A673 (cell line): ENCODE measurements at regions not wholly inside any gene's neighbourhood (a gene's known extent, or its start where the extent isn't known, plus 50 kb on each side); places are given as distances from the start of the nearest gene placed in this dataset.

Experiments used
- BruUV-seq: library from RNA; stranded (reverse); fragments of 400-500 nt; replicated peaks from 2 replicates; lab custom pipeline; 2021; lab: Mats Ljungman, UMichigan
- CTCF ChIA-PET: fragments of 300-600 bp; sonication (Branson Sonifier 250); formaldehyde crosslinking; loops from one replicate; lab custom pipeline; 2022; ENCODE audit warnings: antibody characterized with exemption; lab: Charles Lee
- POLR2A ChIA-PET: fragments of 300-600 bp; sonication (Branson Sonifier 250); formaldehyde crosslinking; loops from one replicate; lab custom pipeline; 2022; ENCODE audit warnings: antibody characterized with exemption; ENCODE audit not compliant: low non-redundant PET; lab: Charles Lee
- DNase-seq: peaks from one replicate; pipeline ENCODE4 v3.0.0-alpha.2; 2015; ENCODE audit warnings: low spot score
- H3K27ac ChIP-seq: fragments of 200-600 bp; sonication (generic); 2 replicates; pipeline ENCODE4 v1.5.1; 2016; ENCODE audit warnings: mixed run types, low read depth, mild to moderate bottlenecking, mixed read lengths, antibody characterized with exemption, low read length; ENCODE audit not compliant: poor library complexity, severe bottlenecking
- H3K27me3 ChIP-seq: fragments of 200-600 bp; sonication (generic); replicated peaks from 2 replicates; pipeline ENCODE4 v1.6.1; 2017; ENCODE audit warnings: mixed run types, low read depth, mild to moderate bottlenecking, mixed read lengths, antibody characterized with exemption, low read length; ENCODE audit not compliant: insufficient read depth, poor library complexity
- H3K36me3 ChIP-seq: fragments of 200-600 bp; sonication (generic); 2 replicates; pipeline ENCODE4 v1.6.1; 2016; ENCODE audit warnings: mixed run types, mild to moderate bottlenecking, mixed read lengths, antibody characterized with exemption, low read length; ENCODE audit not compliant: insufficient read depth, poor library complexity, severe bottlenecking
- H3K4me1 ChIP-seq: fragments of 200-600 bp; sonication (generic); 2 replicates; pipeline ENCODE4 v1.6.1; 2017; ENCODE audit warnings: mixed run types, mild to moderate bottlenecking, mixed read lengths, antibody characterized with exemption, low read length; ENCODE audit not compliant: insufficient read depth, poor library complexity, severe bottlenecking
- H3K4me3 ChIP-seq: fragments of 200-600 bp; sonication (generic); 2 replicates; pipeline ENCODE4 v1.5.1; 2016; ENCODE audit warnings: low read depth, mixed run types, mild to moderate bottlenecking, mixed read lengths, low read length; ENCODE audit not compliant: poor library complexity, severe bottlenecking
- H3K9me3 ChIP-seq: fragments of 200-600 bp; sonication (generic); 2 replicates; pipeline ENCODE4 v1.6.1; 2016; ENCODE audit warnings: mixed run types, low read depth, mild to moderate bottlenecking, mixed read lengths, antibody characterized with exemption, low read length; ENCODE audit not compliant: poor library complexity, severe bottlenecking
- EZH2 ChIP-seq: fragments of 200-600 bp; sonication (generic); IDR thresholded peaks from 2 replicates; pipeline ENCODE4 v1.6.1; 2017; ENCODE audit warnings: borderline replicate concordance, low read depth, mild to moderate bottlenecking, mixed read lengths, antibody characterized with exemption, low read length; ENCODE audit not compliant: poor library complexity, severe bottlenecking
- intact Hi-C: fragments of 100-400 bp; cut with micrococcal nuclease; formaldehyde crosslinking; loops from one replicate; pipeline ENCODE4 v1.10.0; 2022; ENCODE audit not compliant: unreplicated experiment
- TF ChIP-seq, protein P1 (sequence below): fragments of 300-800, 200-600 bp; sonication (generic); conservative IDR thresholded peaks from 2 replicates; pipeline ENCODE4 v1.5.1; 2017; ENCODE audit warnings: low read depth, mild to moderate bottlenecking, antibody characterized with exemption, low read length, moderate library complexity, mixed read lengths

DNA sequence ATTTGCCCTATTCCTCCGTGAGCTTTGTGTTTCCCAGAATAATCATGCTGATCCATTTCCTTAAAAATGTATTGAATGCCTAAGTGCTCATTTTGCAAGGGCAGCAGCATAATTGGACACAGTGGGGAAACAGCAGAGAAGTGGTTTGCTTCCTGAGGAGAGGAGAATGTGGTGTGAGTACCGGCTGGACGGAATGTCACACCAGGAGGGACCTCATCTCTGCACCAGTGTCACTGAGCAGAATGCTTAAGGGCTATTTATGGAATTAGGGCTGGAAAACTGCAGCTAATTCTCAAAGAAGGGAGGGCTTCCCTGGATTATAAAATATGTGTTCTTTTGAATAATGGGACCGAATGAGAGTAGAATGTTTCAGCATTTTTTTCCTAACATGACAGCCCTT is 1100.6 kb upstream of the RBFOX1 start:
- intact Hi-C loops = no loop called here
- POLR2A ChIA-PET = no interaction called here
- H3K9me3 ChIP-seq = peaks cover 3% of the 10 kb centered on the region
- no peaks in the 10 kb centered on the region for H3K27me3 ChIP-seq
- no peak overlapping the region for H3K4me3 ChIP-seq
- CTCF ChIA-PET = no interaction called here
- peak; percentile 11 for DNase-seq
- no TSS peak for BruUV-seq
- H3K36me3 ChIP-seq = no peaks in the 10 kb centered on the region
- H3K4me1 ChIP-seq = no peaks in the 10 kb centered on the region
- H3K27ac ChIP-seq = no peak overlapping the region
- TF ChIP-seq EZH2 = no peak
- TF ChIP-seq, protein P1, sequence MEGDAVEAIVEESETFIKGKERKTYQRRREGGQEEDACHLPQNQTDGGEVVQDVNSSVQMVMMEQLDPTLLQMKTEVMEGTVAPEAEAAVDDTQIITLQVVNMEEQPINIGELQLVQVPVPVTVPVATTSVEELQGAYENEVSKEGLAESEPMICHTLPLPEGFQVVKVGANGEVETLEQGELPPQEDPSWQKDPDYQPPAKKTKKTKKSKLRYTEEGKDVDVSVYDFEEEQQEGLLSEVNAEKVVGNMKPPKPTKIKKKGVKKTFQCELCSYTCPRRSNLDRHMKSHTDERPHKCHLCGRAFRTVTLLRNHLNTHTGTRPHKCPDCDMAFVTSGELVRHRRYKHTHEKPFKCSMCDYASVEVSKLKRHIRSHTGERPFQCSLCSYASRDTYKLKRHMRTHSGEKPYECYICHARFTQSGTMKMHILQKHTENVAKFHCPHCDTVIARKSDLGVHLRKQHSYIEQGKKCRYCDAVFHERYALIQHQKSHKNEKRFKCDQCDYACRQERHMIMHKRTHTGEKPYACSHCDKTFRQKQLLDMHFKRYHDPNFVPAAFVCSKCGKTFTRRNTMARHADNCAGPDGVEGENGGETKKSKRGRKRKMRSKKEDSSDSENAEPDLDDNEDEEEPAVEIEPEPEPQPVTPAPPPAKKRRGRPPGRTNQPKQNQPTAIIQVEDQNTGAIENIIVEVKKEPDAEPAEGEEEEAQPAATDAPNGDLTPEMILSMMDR = no peak

- intact Hi-C loops = no loop called here
- BruUV-seq = no TSS peak
- H3K27ac ChIP-seq = no peak overlapping the region
- ChIA-PET POLR2A (no interaction called here), CTCF (no interaction called here)
- no peak overlapping the region for H3K4me3 ChIP-seq
- TF ChIP-seq, protein P1 = no peak
- TF ChIP-seq EZH2 = no peak
- DNase-seq = no peak
- peaks cover 3% of the 10 kb centered on the region for H3K9me3 ChIP-seq
- no peaks in the 10 kb centered on the region for H3K4me1 ChIP-seq
- no peaks in the 10 kb centered on the region for H3K27me3 ChIP-seq
- no peaks in the 10 kb centered on the region for H3K36me3 ChIP-seq
These were observed 1101.2 kb upstream of the RBFOX1 start for GRCh38 chr16:6231398-6231797.

DNA sequence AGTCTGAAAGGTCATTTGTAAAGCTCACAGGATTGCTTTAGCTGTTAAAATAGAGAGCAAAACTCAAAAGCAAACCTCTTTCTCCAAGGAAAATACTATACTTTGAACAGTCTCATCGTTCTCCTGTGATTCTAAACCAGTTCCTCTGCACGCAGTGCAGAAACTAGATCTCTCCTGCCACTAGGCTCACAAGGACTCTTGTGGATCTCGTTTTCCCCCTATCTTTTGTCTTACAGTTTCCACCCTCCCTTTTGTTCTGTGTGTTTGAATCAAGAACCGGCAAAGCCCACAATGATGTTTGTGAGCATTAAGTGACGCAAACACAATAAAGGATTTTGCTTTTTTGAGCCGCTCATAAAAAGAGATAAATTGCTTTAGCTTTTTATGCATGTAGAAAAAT is 1103.5 kb upstream of the RBFOX1 start:
- no peak overlapping the region for H3K27ac ChIP-seq
- POLR2A ChIA-PET = no interaction called here
- CTCF ChIA-PET = no interaction called here

More for the DNA sequence above, 1103.5 kb upstream of the RBFOX1 start:
- no peak for DNase-seq
- H3K4me3 ChIP-seq = no peak overlapping the region
- peaks cover 3% of the 10 kb centered on the region for H3K9me3 ChIP-seq
- H3K4me1 ChIP-seq = no peaks in the 10 kb centered on the region
- no peak for TF ChIP-seq EZH2
- TF ChIP-seq, protein P1 = no peak
- H3K36me3 ChIP-seq = no peaks in the 10 kb centered on the region
- H3K27me3 ChIP-seq = no peaks in the 10 kb centered on the region
- intact Hi-C loops = no loop called here
- no TSS peak for BruUV-seq
